K562 (cell line): ENCODE measurements at regions not wholly inside any gene's neighbourhood (a gene's known extent, or its start where the extent isn't known, plus 50 kb on each side); places are given as distances from the start of the nearest gene placed in this dataset.

ENCODE experiments used
- ATAC-seq: fragments of 200-7000 bp; cut with Tn5 transposase; 3 replicates; pipeline ENCODE4 v1.9.1; 2020; ENCODE audit warnings: moderate library complexity
- BruUV-seq: library from RNA; stranded (reverse); fragments of 400-500 nt; replicated peaks from 2 replicates; lab custom pipeline; 2021; lab: Mats Ljungman, UMichigan
- CTCF ChIA-PET: fragments of 300-600 bp; formaldehyde crosslinking; extraction: SDS; loops from one replicate; lab custom pipeline; 2021; ENCODE audit warnings: low intra/inter-chr PET ratio; lab: Yijun Ruan, JAX
- POLR2A ChIA-PET: fragments of 300-600, 350-650 bp; sonication (Branson Sonifier 250); formaldehyde crosslinking; extraction: SDS; loops from one replicate; lab custom pipeline; 2021; ENCODE audit warnings: antibody characterized with exemption, inconsistent platforms; lab: Yijun Ruan, JAX
- DNase-seq, 4 experiments: peaks; one replicate each; pipeline versions ENCODE4 v3.0.0 to v3.0.0-alpha.2; 2011 to 2018; ENCODE audit warnings: low spot score in 3 of 4, mixed read lengths in 3 of 4; ENCODE audit errors: extremely low read depth in 1 of 4
- FAIRE-seq: peaks from 2 replicates; lab custom pipeline; 2011; peaks lifted over from hg19 to GRCh38; lab: Jason Lieb, UNC
- H2AFZ ChIP-seq: 2 replicates; pipeline ENCODE4 v1.6.0; 2011; ENCODE audit warnings: low read depth, low read length, control low read depth, inconsistent platforms
- H3K27ac ChIP-seq: fragments of 200-600 bp; 3 replicates; pipeline ENCODE4 v1.8.0; 2011; ENCODE audit warnings: low read depth, mild to moderate bottlenecking, control low read depth, inconsistent platforms, low read length, moderate library complexity, mixed read lengths; ENCODE audit errors: extremely low read depth
- H3K27me3 ChIP-seq, 2 experiments: fragments of 300-600 bp in 1 of 2; 2 replicates in 1 of 2; 3 replicates in 1 of 2; pipeline versions ENCODE4 v1.6.0 to v1.8.0; 2011; ENCODE audit warnings: inconsistent platforms in 2 of 2, low read length in 2 of 2, mild to moderate bottlenecking in 1 of 2, mixed read lengths in 1 of 2, moderate library complexity in 1 of 2; ENCODE audit not compliant: control insufficient read depth in 2 of 2, insufficient read depth in 2 of 2
- H3K36me3 ChIP-seq: fragments of 300-600 bp; 3 replicates; pipeline ENCODE4 v1.8.0; 2011; ENCODE audit warnings: mild to moderate bottlenecking, low read length, inconsistent platforms; ENCODE audit not compliant: control insufficient read depth, insufficient read depth
- H3K4me1 ChIP-seq, 2 experiments: fragments of 200-600 bp in 1 of 2; replicated peaks in 1 of 2; 2 replicates in 1 of 2; 3 replicates in 1 of 2; pipeline versions ENCODE4 v1.5.1 to v1.8.0; 2011; ENCODE audit warnings: inconsistent platforms in 2 of 2, low read length in 2 of 2, mild to moderate bottlenecking in 1 of 2, mixed read lengths in 1 of 2, moderate library complexity in 1 of 2; ENCODE audit not compliant: control insufficient read depth in 2 of 2, insufficient read depth in 2 of 2
- H3K4me2 ChIP-seq: 2 replicates; pipeline ENCODE4 v1.6.1; 2011; ENCODE audit warnings: low read length, control low read depth, inconsistent platforms, mixed read lengths; ENCODE audit not compliant: insufficient read depth
- H3K4me3 ChIP-seq: fragments of 200-600 bp; sonication (generic), shearing (Covaris generic); 2 replicates; pipeline ENCODE4 v1.5.1; 2016; ENCODE audit warnings: control low read depth, inconsistent platforms
- H3K79me2 ChIP-seq: fragments of 200-600 bp; 3 replicates; pipeline ENCODE4 v1.8.0; 2011; ENCODE audit warnings: low read length, inconsistent platforms; ENCODE audit not compliant: control insufficient read depth, insufficient read depth
- H3K9ac ChIP-seq, 2 experiments: 2 replicates each; pipeline versions ENCODE4 v1.6.0 to v1.6.1; 2011; ENCODE audit warnings: low read depth in 2 of 2, low read length in 2 of 2, control low read depth in 1 of 2, inconsistent platforms in 1 of 2, mild to moderate bottlenecking in 1 of 2, mixed read lengths in 1 of 2; ENCODE audit not compliant: insufficient read depth in 1 of 2
- H3K9me1 ChIP-seq: one replicate; pipeline ENCODE4 v1.6.0; 2011; ENCODE audit warnings: inconsistent platforms, mild to moderate bottlenecking, low read length, moderate library complexity; ENCODE audit not compliant: control insufficient read depth, insufficient read depth
- H3K9me3 ChIP-seq: replicated peaks from 2 replicates; pipeline ENCODE4 v1.5.1; 2011; ENCODE audit warnings: low read depth, low read length, inconsistent platforms; ENCODE audit not compliant: control insufficient read depth, insufficient read depth
- H4K20me1 ChIP-seq: replicated peaks from 2 replicates; pipeline ENCODE4 v1.6.1; 2011; ENCODE audit warnings: low read length, inconsistent platforms, mixed read lengths; ENCODE audit not compliant: control insufficient read depth, insufficient read depth
- CREBBP ChIP-seq: IDR thresholded peaks from one replicate; pipeline ENCODE4 v1.6.1; 2012; ENCODE audit warnings: low read depth, mild to moderate bottlenecking, control low read depth, inconsistent platforms, low read length
- PTRF ChIP-seq: fragments of 450-650 bp; IDR thresholded peaks from 2 replicates; pipeline ENCODE4 v1.6.1; 2016; ENCODE audit warnings: mild to moderate bottlenecking, missing genetic modification characterization, missing compliant biosample characterization
- ZBTB17 ChIP-seq: fragments of 450-650 bp; formaldehyde crosslinking; IDR thresholded peaks from 2 replicates; pipeline ENCODE4 v1.4.0; 2020; ENCODE audit warnings: mild to moderate bottlenecking
- ZNF436 ChIP-seq: fragments of 250-450, 450-650 bp; sonication (Bioruptor Pico); formaldehyde crosslinking; IDR thresholded peaks from 2 replicates; pipeline ENCODE4 v1.7.0; 2020; ENCODE audit warnings: mild to moderate bottlenecking
- ZNF717 ChIP-seq: fragments of 250-450 bp; sonication (Bioruptor Pico); IDR thresholded peaks from 2 replicates; pipeline ENCODE4 v1.5.0; 2021
- in situ Hi-C: fragments of 300-500 bp; cut with MboI; formaldehyde crosslinking; loops from 4 replicates; pipeline ENCODE4 v1.15.0; 2018; ENCODE audit warnings: inconsistent platforms, mixed read lengths
- intact Hi-C: fragments of 100-400 bp; cut with micrococcal nuclease; formaldehyde crosslinking; loops from 2 replicates; pipeline ENCODE4 v1.14.2; 2022
- TF ChIP-seq, protein P1 (sequence below): fragments of 250-450 bp; sonication (Bioruptor Pico); IDR thresholded peaks from 2 replicates; pipeline ENCODE4 v1.5.0; 2021; ENCODE audit warnings: mild to moderate bottlenecking, borderline replicate concordance
- TF ChIP-seq, protein P2 (sequence below): sonication (generic); formaldehyde crosslinking; IDR thresholded peaks from 2 replicates; pipeline ENCODE4 v1.8.1; 2022; ENCODE audit warnings: missing genetic modification reagents
- TF ChIP-seq, protein P3 (sequence below): IDR thresholded peaks from 3 replicates; pipeline ENCODE4 v1.6.1; 2011; ENCODE audit warnings: borderline replicate concordance, mild to moderate bottlenecking, moderate library complexity; ENCODE audit not compliant: insufficient read length; ENCODE audit errors: extremely low read depth

DNA sequence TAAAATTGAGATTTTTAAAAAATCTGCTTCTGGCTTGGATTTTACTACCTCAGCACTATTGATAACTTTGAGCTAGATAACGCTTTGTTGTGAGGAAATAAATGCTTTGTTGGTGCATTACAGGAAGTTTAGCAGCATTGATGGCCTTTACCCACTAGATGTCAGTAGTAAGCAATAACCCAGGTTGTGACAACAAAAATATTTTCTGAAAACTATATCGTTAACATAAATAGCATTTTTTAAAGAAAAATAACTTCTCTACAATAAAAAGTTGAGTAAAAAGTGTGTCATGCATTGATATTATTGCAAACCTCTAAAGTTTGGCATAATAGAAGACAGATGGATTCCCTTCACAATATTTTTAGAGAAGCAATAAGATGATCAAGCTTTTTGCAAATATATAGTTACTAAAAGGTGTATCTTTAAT, 1246.5 kb downstream of the UQCRFS1 start (continued):
- no peak for TF ChIP-seq ZNF436 (CRISPR knock-in tag)
- TF ChIP-seq CREBBP, result no peak
- TF ChIP-seq, protein P1, sequence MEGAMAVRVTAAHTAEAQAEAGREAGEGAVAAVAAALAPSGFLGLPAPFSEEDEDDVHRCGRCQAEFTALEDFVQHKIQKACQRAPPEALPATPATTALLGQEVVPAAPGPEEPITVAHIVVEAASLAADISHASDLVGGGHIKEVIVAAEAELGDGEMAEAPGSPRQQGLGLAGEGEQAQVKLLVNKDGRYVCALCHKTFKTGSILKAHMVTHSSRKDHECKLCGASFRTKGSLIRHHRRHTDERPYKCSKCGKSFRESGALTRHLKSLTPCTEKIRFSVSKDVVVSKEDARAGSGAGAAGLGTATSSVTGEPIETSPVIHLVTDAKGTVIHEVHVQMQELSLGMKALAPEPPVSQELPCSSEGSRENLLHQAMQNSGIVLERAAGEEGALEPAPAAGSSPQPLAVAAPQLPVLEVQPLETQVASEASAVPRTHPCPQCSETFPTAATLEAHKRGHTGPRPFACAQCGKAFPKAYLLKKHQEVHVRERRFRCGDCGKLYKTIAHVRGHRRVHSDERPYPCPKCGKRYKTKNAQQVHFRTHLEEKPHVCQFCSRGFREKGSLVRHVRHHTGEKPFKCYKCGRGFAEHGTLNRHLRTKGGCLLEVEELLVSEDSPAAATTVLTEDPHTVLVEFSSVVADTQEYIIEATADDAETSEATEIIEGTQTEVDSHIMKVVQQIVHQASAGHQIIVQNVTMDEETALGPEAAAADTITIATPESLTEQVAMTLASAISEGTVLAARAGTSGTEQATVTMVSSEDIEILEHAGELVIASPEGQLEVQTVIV (CRISPR knock-in tag), result no peak
- no peak for TF ChIP-seq ZBTB17 (CRISPR knock-in tag)
- TF ChIP-seq, all 486 proteins: peak for 8

DNA sequence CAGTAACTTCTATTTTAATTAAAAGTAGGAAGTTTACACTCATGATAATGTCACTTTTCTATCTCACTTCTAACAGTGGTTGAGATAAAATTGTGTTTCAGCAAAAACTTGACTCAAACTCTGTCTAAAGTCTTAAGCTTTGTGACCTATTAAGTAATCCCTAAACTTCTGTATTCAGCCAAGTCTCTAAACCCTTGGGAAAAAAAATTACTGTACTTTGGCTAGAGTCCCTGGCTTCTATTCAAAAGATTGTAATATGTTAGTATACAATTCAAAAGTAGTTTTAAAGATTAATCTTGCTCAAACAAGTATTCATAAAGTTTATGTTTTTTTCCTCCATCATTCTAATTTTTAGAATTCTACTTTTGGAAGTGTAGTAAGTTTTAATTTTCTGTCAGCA, 1248.8 kb downstream of the UQCRFS1 start:
- in situ Hi-C loops (no loop called here), intact Hi-C loops (no loop called here)
- H3K36me3 ChIP-seq, result no peaks in the 10 kb centered on the region
- BruUV-seq, result no TSS peak
- DNase-seq (no peak), FAIRE-seq (no peak), ATAC-seq (no peak)
- H3K4me1 ChIP-seq, result no peaks in the 10 kb centered on the region
- no peak overlapping the region for H2AFZ ChIP-seq
- H3K4me3 ChIP-seq, result no peak overlapping the region
- no peak overlapping the region for H3K27ac ChIP-seq
- CTCF ChIA-PET, result no interaction called here
- no peaks in the 10 kb centered on the region for H3K9me3 ChIP-seq
- H3K79me2 ChIP-seq, result no peaks in the 10 kb centered on the region
- POLR2A ChIA-PET, result no interaction called here
- no peak overlapping the region for H3K9ac ChIP-seq
- no peaks in the 10 kb centered on the region for H3K9me1 ChIP-seq
- H3K27me3 ChIP-seq, result no peaks in the 10 kb centered on the region
- no peaks in the 10 kb centered on the region for H4K20me1 ChIP-seq
- H3K4me2 ChIP-seq, result no peak overlapping the region
- TF ChIP-seq, protein P2, sequence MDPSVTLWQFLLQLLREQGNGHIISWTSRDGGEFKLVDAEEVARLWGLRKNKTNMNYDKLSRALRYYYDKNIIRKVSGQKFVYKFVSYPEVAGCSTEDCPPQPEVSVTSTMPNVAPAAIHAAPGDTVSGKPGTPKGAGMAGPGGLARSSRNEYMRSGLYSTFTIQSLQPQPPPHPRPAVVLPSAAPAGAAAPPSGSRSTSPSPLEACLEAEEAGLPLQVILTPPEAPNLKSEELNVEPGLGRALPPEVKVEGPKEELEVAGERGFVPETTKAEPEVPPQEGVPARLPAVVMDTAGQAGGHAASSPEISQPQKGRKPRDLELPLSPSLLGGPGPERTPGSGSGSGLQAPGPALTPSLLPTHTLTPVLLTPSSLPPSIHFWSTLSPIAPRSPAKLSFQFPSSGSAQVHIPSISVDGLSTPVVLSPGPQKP (CRISPR knock-in tag), result no peak
- TF ChIP-seq, protein P3, sequence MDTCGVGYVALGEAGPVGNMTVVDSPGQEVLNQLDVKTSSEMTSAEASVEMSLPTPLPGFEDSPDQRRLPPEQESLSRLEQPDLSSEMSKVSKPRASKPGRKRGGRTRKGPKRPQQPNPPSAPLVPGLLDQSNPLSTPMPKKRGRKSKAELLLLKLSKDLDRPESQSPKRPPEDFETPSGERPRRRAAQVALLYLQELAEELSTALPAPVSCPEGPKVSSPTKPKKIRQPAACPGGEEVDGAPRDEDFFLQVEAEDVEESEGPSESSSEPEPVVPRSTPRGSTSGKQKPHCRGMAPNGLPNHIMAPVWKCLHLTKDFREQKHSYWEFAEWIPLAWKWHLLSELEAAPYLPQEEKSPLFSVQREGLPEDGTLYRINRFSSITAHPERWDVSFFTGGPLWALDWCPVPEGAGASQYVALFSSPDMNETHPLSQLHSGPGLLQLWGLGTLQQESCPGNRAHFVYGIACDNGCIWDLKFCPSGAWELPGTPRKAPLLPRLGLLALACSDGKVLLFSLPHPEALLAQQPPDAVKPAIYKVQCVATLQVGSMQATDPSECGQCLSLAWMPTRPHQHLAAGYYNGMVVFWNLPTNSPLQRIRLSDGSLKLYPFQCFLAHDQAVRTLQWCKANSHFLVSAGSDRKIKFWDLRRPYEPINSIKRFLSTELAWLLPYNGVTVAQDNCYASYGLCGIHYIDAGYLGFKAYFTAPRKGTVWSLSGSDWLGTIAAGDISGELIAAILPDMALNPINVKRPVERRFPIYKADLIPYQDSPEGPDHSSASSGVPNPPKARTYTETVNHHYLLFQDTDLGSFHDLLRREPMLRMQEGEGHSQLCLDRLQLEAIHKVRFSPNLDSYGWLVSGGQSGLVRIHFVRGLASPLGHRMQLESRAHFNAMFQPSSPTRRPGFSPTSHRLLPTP, result no peak
- TF ChIP-seq PTRF (tag), result no peak
- TF ChIP-seq ZNF717 (CRISPR knock-in tag), result no peak
